HG02981 (cell line): ENCODE measurements at regions not wholly inside any gene's neighbourhood (a gene's known extent, or its start where the extent isn't known, plus 50 kb on each side); places are given as distances from the start of the nearest gene placed in this dataset.

Source experiments
- ATAC-seq: cut with Tn5 transposase; IDR thresholded peaks from one replicate; pipeline ENCODE4 v1.9.1; 2021; ENCODE audit warnings: mild to moderate bottlenecking, moderate library complexity; ENCODE audit not compliant: unreplicated experiment

DNA sequence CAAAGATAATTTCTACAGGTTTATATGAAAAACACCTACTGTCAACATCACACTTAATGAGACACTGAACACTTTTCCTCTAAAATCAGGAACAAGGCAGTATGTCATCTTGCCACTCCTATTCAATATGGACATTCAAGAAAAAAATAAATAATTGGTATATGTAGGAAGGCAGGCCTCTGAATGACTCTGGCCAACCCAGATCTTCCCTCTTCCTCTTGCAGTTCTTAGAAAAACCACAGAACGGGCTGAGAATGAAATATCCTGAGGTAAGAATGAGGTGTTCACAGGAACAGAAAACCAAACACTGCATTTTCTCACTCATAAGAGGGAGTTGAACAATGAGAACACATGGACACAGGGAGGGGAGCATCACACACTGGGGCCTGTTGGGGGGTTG lies 1207.2 kb upstream of the CITED2 start:
- no peak for ATAC-seq

DNA sequence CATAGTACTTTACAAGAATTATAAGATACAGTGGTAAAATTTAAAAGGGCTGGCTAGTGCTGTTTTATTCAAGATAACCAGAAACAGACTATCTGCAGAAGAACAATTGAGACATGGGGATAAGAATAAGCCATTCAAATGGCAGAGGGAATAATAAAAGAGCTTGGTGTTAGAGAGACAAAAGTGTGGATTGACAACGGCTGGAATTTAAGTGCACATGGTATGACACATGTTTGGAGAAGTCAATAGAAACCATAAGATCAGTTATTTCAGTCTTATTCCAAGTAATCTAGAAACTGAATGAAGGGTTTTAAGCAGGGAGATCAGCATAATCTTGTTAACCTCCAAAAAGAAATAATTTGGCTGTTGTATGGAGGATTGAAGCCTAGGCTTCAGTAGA lies 1205.5 kb upstream of the CITED2 start:
- no peak for ATAC-seq

DNA sequence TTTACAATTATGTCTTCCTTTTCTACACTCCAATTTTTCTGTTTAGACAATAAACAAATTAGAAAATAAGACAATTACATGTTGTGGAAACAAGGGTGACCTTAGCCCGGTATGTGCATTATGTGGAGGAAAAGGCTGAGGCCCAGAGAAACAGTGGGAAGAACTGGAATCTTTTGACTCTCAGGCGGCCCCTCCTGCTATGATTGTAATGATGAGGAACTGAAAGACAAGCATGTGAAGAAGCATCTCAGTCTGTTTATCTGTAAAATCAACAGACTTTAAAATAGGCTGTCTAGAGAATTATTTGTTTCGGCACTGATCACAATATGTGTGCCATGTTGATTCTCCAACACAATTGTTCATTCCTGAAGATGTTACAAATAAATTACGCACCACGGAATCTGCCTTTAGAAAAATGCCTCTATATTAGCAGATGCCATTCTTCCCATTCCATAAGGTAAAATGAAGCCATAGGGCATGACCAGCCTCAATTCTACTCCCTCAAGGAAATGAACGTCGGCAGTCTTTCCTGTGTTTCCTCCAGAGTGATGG lies 1201.6 kb upstream of the CITED2 start:
- ATAC-seq = no peak

GRCh38 chr6:140572867-140573266 lies 1198.4 kb upstream of the CITED2 start:
- ATAC-seq = no peak

DNA sequence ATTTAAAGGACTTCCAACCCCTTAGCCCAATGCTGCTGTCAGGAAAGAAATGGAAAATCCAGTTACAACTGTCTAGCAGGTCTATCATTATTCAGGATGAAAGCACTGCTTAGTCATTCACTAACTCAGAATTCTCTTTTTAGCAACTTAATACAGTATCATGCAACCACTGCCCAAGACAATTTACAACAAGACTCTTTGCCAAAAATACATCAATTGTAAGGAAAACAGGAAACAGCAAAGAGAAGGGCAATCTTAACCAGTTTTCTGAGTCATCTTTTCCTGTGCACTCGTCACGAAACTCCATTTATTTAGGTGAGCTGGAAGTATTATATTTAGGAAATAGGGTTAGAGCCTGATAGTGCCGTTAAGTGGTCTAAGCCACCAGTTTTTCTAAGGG lies 1197.7 kb upstream of the CITED2 start:
- ATAC-seq = no peak

DNA sequence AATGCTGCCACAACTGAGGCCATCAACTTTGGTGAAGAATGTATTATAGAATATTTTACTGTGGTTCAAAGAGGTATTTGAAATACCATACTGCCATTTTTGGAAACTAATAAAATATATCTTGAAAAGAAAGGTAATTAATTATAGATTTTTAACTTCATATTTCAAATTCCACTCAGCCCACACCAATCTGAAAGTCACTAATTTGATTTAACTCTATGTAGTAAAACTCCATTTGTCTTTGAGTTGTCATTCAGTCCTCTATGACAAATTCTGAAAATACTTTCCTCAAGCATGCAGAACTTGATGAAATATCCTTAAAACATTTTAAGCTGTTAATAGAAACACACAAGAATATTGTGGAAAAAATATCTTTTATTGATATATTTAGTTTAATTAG lies 1196.7 kb upstream of the CITED2 start:
- no peak for ATAC-seq

DNA sequence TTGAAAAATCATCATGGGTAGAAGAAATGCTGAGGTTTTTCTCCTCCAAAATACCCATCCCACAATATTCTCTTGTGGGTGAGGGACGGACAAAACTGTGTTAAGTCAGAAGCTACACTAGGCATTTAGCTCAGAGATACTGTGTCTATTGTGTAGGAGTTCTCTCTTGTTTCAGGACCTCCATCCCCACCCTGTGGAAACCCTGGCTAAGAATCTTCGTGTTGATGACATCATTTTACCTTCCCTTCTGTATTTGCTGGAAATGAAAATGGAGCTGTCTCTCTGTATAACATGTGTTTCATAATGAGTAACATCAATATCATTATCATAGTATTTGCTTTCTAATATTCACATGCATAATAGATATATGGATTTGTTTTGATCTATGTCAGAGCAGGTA lies 1193.0 kb upstream of the CITED2 start:
- no peak for ATAC-seq

DNA sequence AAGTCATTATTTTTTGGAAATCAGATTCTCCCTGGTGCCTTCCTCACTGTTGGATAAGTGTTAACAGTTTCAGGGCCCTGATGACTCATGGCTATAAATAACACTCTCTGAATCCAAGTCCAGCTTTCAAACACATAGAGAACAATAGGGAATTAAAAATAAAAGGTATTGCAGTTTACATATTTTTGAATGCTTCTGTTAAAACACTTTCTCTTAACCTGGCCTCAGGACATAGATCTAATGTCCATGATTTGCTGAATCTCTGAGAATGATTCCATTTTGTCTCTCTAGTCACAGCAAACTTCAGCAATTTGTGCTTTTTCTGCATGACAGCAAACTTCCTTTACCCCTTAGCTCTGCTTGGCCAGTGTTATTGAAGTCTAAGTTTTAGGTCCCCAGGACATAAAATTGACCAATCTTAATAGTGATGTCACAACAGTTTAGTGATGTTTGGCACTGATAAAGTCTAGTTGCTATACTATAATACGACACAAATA lies 1192.4 kb upstream of the CITED2 start:
- no peak for ATAC-seq

GRCh38 chr6:140563728-140564127 lies 1189.3 kb upstream of the CITED2 start:
- ATAC-seq = no peak

GRCh38 chr6:140561701-140562100 lies 1187.3 kb upstream of the CITED2 start:
- ATAC-seq = no peak

- ATAC-seq = no peak
These were observed 1186.2 kb upstream of the CITED2 start for GRCh38 chr6:140560671-140561070.

- ATAC-seq = no peak
These were observed 1185.0 kb upstream of the CITED2 start for GRCh38 chr6:140559458-140559857.

DNA sequence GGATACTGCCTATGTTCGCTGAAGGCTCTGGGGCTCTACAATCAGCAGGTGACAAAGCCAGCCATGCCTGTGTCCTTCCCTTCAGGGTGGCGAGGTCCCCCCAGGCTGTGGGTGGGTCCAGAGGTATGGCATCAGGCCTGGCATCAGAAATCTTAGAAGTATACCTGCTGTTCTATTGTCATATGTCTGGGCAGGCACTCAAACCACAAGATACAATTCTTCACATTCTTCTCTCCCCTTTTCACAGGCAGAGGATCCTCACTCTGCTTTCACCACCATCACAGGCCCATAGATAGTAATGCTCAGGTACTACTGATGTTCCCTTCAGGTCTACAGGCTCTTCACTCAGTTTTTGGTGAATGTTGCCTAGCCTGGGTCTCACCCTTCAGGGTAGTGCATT lies 1180.0 kb upstream of the CITED2 start:
- no peak for ATAC-seq

GRCh38 chr6:140548366-140548765 lies 1173.9 kb upstream of the CITED2 start:
- no peak for ATAC-seq

- ATAC-seq = no peak
These were observed 1172.2 kb upstream of the CITED2 start for GRCh38 chr6:140546640-140547039.

- ATAC-seq = no peak
These were observed 1170.0 kb upstream of the CITED2 start for GRCh38 chr6:140544431-140544830.

DNA sequence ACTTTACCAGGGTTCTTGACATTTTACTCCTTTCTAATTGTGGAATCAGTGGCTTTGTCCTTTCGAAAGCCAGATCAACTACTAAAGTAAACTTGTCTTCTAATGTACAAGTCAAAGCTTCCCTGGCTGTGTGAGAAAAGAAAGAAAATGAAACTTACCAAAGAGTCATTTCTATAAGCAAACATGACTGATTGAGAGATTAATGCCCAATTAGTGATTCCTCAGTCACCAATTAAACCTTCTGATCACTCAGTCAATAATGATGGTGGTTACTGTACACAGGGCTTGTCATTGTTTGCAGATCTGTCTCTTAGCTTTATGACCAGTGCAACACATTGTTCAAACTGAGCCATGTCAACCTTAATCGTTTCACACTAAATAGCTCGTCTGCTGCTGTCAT lies 1168.4 kb upstream of the CITED2 start:
- no peak for ATAC-seq

DNA sequence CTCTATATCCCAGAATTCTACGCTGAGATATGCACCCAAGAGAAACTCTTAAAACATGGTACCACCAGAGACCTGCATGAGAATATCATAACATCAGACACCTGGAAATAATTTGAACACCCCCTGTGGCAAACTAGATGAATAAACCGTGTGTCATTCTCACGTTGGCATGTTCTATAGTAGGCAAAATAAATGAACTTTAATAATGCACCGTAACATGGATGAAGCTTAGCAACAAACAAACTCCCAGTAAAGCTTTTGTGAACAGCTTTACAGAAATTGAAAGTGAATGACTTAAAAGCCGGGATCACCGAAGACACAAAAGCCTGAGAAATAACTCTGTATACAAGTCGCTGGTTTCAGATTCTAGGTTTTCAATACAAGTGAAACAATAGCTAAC lies 1166.8 kb upstream of the CITED2 start:
- no peak for ATAC-seq

DNA sequence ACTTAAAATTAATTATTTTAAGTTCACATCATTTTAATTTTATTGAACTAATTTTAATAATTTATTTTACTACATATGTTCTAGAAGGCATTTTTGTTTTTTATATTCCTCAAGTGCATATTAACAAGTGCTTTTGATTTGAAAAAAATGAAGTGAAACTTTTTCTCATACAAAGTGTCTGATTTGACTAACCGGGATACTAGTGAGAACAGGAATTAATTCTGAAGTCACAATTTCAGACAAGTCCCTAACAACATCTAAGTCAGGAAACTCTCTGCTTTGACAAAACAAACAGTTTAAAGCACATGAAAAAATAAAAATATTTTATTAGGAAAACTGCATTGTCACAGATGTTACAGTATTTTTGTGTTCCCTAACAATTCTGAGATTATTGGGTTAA lies 1166.3 kb upstream of the CITED2 start:
- no peak for ATAC-seq

DNA sequence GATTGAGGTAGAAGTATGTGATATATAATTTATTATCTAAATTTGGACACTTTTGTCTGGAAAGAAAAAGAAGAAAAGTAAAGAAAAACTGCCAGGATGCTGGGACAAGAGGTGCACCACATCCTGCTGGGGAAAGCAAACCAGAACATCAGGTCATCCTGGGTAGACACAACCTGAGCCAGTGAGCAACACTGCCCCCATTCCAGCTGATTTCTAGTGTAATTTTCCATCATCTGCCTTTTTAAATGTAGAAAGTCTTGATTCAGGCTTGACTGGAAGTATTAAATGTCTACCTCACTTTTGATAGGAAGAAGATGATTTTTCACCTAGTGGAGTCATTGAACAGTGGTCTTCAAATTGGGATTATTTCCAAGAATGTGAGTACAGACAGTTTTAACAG lies 1164.5 kb upstream of the CITED2 start:
- ATAC-seq = no peak

- no peak for ATAC-seq
These were observed 1163.6 kb upstream of the CITED2 start for GRCh38 chr6:140537834-140538705.

DNA sequence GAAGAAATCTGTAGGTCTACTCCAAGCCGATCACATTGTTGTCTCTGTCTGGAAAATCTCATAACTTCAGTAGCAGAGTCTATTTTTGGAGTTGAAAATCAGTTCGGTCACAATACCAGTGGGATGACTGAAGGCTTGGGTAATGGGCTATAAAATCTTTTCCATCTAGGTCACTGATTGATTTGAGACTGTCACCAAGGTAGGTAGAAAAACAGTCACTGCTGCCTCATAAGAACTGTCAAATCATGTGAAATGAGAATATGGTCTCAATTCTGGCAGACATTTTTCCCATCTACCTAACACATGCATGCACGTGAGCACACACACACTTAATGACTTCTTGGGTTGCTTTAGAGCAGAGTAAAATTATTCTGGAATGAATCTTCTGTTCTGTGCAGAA lies 1162.8 kb upstream of the CITED2 start:
- no peak for ATAC-seq

DNA sequence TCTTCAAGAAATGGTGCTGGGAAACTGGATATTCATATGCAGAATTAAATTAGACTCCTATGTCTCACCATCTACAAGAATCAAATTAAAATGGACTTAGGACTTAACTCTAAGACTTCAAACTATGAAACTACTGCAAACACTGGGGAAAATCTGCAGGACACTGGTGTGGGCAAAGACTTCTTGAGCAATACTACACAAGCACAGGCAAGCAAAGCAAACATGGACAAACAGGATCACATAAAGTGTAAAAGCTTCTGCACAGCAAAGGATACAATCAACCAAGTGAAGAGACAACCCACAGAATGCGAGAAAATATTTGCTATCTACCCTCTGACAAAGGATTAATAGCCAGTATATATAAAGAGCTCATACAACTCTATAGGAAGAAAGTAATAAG lies 1161.1 kb upstream of the CITED2 start:
- no peak for ATAC-seq
